ENCODE measurements at regions not wholly inside any gene's neighbourhood (a gene's known extent, or its start where the extent isn't known, plus 50 kb on each side); places are given as distances from the start of the nearest gene placed in this dataset.

DNA sequence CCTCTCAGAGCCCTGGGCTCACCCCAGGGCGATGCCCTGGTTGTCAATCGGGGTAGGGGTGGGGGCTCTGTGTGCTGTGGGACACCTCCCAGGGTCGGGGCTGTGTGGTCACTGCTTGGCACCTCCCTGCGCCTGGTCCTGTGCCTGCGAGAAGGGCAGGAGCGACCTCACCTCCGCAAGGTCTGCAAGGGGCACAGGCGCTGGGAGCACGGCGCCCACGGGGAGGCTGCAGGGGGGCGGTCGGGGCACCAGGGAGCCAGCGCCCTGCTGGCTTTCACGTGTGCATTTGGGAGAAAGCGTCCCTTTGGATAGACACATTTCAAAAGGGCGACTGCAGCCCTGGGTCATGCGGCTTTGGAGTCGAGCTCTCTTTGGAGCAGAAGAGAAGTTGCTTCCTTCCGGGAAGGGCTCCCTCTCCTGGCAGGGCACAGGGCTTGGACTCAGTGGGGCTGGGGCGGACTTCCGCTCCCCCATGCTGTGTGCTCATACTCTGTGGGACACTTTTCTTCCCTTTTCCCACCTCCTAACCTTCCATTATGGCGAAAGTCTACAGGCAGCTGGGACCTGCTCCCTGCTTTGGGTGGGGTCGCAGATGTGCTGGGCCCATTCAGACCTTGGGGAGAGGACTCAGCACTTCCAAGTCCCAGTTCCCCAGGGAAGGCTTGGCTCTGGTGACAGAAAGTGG, 52.9 kb upstream of the SLC28A3 start:
- no peaks in the 10 kb centered on the region for H3K9me3 ChIP-seq
- TF ChIP-seq ZFP36 (IDR thresholded peaks at IDR 0.05; ENCODE audit: borderline replicate concordance, partially characterized antibody) (no peak), MYC (IDR thresholded peaks at IDR 0.05; ENCODE audit: borderline replicate concordance, low read length) (no peak), RAD21 (conservative IDR thresholded peaks at IDR 0.05 in 1 of 2, IDR thresholded peaks at IDR 0.05 in 1 of 2) (no peak), NPAS2 (CRISPR knock-in tag; IDR thresholded peaks at IDR 0.05; ENCODE audit: borderline replicate concordance) (no peak), SMC3 (IDR thresholded peaks at IDR 0.05) (no peak), HDAC2 (IDR thresholded peaks at IDR 0.05) (no peak)
- TF ChIP-seq, protein P1, sequence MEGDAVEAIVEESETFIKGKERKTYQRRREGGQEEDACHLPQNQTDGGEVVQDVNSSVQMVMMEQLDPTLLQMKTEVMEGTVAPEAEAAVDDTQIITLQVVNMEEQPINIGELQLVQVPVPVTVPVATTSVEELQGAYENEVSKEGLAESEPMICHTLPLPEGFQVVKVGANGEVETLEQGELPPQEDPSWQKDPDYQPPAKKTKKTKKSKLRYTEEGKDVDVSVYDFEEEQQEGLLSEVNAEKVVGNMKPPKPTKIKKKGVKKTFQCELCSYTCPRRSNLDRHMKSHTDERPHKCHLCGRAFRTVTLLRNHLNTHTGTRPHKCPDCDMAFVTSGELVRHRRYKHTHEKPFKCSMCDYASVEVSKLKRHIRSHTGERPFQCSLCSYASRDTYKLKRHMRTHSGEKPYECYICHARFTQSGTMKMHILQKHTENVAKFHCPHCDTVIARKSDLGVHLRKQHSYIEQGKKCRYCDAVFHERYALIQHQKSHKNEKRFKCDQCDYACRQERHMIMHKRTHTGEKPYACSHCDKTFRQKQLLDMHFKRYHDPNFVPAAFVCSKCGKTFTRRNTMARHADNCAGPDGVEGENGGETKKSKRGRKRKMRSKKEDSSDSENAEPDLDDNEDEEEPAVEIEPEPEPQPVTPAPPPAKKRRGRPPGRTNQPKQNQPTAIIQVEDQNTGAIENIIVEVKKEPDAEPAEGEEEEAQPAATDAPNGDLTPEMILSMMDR (IDR thresholded peaks at IDR 0.05) = no peak
- H3K4me3 ChIP-seq = no peak overlapping the region
- WGBS (ENCODE audit: missing lambda C conversion rate) = 56% methylated on average over 14 of the region's 24 CpGs
- FAIRE-seq (no peak), ATAC-seq (peak in 1 of 2 experiments; percentile 34; a peak in 2 of 6 replicates), DNase-seq (ENCODE audit: low read depth in 1 of 2, low spot score in 1 of 2) (no peak)
- H3K4me1 ChIP-seq = no peaks in the 10 kb centered on the region
- H3K4me2 ChIP-seq = no peak overlapping the region
- ChIA-PET CTCF (interaction anchor here (0.6 to 1.8 kb wide), 5 partner anchors 9 to 1217 kb away, joined by 3 to 8 read pairs (median 3); no protein-coding TSS in a partner anchor), POLR2A (no interaction called here)
- no peak overlapping the region for H3K27ac ChIP-seq

DNA sequence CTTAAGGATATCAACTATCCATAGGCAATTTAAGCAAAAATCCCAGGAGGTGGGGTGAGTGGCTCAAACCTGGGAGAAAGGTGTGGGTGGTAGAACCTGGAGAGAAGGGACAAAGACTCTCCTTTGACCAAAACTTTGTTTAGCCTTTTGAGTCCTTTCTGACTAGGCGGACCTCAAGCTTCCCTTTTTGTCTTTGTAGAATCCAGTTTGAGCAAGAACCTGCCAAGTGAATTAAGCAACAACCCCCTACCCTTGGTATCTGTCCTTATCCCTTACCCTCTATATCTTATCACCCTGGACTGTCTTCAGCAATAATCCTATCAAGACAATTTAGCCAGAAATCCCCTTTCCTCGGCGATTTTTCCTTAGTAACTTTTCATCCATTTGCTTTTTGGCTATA, 53.5 kb upstream of the SLC28A3 start:
- ChIA-PET POLR2A (no interaction called here), CTCF (interaction anchor here (0.6 to 1.8 kb wide), 5 partner anchors 10 to 1216 kb away, joined by 3 to 8 read pairs (median 3); no protein-coding TSS in a partner anchor)
- no peaks in the 10 kb centered on the region for H3K4me1 ChIP-seq
- H3K4me3 ChIP-seq = no peak overlapping the region
- FAIRE-seq (no peak), ATAC-seq (no peak), DNase-seq (ENCODE audit: low read depth in 1 of 2, low spot score in 1 of 2) (no peak)
- TF ChIP-seq FOSB (CRISPR knock-in tag; IDR thresholded peaks at IDR 0.05) = no peak
- TF ChIP-seq SMC3 (IDR thresholded peaks at IDR 0.05) = no peak
- no peak for TF ChIP-seq CBX8 (IDR thresholded peaks at IDR 0.05)
- no peak for TF ChIP-seq HDAC2 (IDR thresholded peaks at IDR 0.05)
- TF ChIP-seq, protein P2, sequence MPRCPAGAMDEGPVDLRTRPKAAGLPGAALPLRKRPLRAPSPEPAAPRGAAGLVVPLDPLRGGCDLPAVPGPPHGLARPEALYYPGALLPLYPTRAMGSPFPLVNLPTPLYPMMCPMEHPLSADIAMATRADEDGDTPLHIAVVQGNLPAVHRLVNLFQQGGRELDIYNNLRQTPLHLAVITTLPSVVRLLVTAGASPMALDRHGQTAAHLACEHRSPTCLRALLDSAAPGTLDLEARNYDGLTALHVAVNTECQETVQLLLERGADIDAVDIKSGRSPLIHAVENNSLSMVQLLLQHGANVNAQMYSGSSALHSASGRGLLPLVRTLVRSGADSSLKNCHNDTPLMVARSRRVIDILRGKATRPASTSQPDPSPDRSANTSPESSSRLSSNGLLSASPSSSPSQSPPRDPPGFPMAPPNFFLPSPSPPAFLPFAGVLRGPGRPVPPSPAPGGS (IDR thresholded peaks at IDR 0.05) = no peak
- TF ChIP-seq, protein P1 (IDR thresholded peaks at IDR 0.05) = no peak
- TF ChIP-seq, protein P3, sequence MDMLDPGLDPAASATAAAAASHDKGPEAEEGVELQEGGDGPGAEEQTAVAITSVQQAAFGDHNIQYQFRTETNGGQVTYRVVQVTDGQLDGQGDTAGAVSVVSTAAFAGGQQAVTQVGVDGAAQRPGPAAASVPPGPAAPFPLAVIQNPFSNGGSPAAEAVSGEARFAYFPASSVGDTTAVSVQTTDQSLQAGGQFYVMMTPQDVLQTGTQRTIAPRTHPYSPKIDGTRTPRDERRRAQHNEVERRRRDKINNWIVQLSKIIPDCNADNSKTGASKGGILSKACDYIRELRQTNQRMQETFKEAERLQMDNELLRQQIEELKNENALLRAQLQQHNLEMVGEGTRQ (IDR thresholded peaks at IDR 0.05) = no peak
- no peak for TF ChIP-seq CHD2 (IDR thresholded peaks at IDR 0.05; ENCODE audit: low read length, partially characterized antibody)
- TF ChIP-seq CBX2 (IDR thresholded peaks at IDR 0.05; ENCODE audit: borderline replicate concordance, low read depth) = no peak
- no peak for TF ChIP-seq RAD21 (conservative IDR thresholded peaks at IDR 0.05 in 1 of 2, IDR thresholded peaks at IDR 0.05 in 1 of 2)
- no peak for TF ChIP-seq ZNF302 (CRISPR knock-in tag; IDR thresholded peaks at IDR 0.05)
- no peak overlapping the region for H3K4me2 ChIP-seq
- 78% methylated on average over 3 of the region's 3 CpGs for WGBS (ENCODE audit: missing lambda C conversion rate)
- H3K9me3 ChIP-seq = no peaks in the 10 kb centered on the region
- H3K27ac ChIP-seq = no peak overlapping the region

Data from A549 (cell line).